ENCODE measurements at regions not wholly inside any gene's neighbourhood (a gene's known extent, or its start where the extent isn't known, plus 50 kb on each side); places are given as distances from the start of the nearest gene placed in this dataset.

GRCh38 chr9:12464400-12464799 is 228.8 kb upstream of the TYRP1 start:
- TF ChIP-seq CTCF (IDR thresholded peaks at IDR 0.05; ENCODE audit: insufficient read depth, low read depth, low read length) = no peak
- DNase-seq (ENCODE audit: low read depth) = no peak
- ChIA-PET POLR2A (no interaction called here), CTCF (no interaction called here)
- H3K4me3 ChIP-seq (ENCODE audit: low read depth, low read length) = no peak overlapping the region
- no peaks in the 10 kb centered on the region for H3K36me3 ChIP-seq (ENCODE audit: control insufficient read depth, insufficient read depth, low read length)
- no peaks in the 10 kb centered on the region for H3K27me3 ChIP-seq (ENCODE audit: control insufficient read depth, insufficient read depth, low read length)

DNA sequence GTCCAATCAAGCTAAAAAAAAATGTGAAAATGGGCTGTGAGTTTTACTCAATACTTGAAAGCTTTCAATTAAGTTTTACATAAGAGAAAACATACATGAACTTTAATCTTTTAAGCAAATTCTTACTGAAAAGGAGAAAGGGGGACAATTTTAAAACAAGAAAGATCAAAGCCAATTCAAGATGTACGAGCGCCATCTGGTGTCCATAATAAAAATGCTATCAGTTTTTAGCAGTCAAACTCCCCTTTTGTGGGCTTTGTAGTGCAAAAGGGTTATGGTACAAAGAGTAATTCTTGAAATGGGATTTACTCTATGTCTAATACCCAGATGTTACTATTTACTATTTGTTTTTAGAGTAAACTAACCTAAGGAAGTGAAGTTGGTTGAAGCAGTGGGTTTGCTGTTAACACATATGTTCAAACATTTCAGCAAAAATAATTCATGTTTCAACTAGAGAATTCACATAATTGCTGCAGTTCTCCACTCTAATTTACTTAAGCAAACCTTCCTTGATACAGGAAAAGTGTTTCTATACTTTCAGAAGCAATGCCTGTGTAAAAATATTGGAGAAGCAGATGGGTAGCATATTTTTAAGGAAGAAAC is 228.2 kb upstream of the TYRP1 start:
- no peak for DNase-seq (ENCODE audit: low read depth)
- Histone ChIP-seq H3K27me3 (ENCODE audit: control insufficient read depth, insufficient read depth, low read length) (no peaks in the 10 kb centered on the region), H3K4me3 (ENCODE audit: low read depth, low read length) (no peak overlapping the region), H3K36me3 (ENCODE audit: control insufficient read depth, insufficient read depth, low read length) (no peaks in the 10 kb centered on the region)
- peak; percentile 59 for TF ChIP-seq CTCF (IDR thresholded peaks at IDR 0.05; ENCODE audit: insufficient read depth, low read depth, low read length)
- CTCF ChIA-PET = interaction anchor here (0.6 to 1.6 kb wide), 2 partner anchors 10 to 1899 kb away, joined by 3 to 4 read pairs; no protein-coding TSS in a partner anchor
- POLR2A ChIA-PET = no interaction called here

GRCh38 chr9:12469084-12469483 is 224.1 kb upstream of the TYRP1 start:
- DNase-seq (ENCODE audit: low read depth) = no peak
- H3K27me3 ChIP-seq (ENCODE audit: control insufficient read depth, insufficient read depth, low read length) = no peaks in the 10 kb centered on the region
- no peak for TF ChIP-seq CTCF (IDR thresholded peaks at IDR 0.05; ENCODE audit: insufficient read depth, low read depth, low read length)
- ChIA-PET CTCF (no interaction called here), POLR2A (no interaction called here)
- no peaks in the 10 kb centered on the region for H3K36me3 ChIP-seq (ENCODE audit: control insufficient read depth, insufficient read depth, low read length)
- no peak overlapping the region for H3K4me3 ChIP-seq (ENCODE audit: low read depth, low read length)

DNA sequence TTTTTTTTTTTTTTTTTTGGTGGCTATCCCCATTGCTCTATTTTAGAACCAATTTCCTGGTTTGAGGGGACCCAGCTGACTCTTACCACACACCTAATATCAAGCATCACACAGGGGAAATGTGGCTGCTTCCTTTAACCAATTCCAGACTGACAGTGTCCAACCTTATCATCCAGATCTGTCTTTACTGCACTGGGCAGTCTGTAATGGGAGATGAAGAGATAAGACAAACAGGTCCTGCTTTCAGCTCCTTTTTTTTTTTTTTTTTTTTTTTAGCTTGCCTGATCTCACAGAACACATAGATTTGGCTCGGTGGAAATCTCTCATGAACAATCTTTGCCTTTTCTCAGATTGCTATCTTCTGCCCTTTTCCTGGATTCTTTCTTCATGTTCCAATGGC is 198.8 kb upstream of the TYRP1 start:
- H3K27me3 ChIP-seq (ENCODE audit: control insufficient read depth, insufficient read depth, low read length) = no peaks in the 10 kb centered on the region
- no peak for TF ChIP-seq CTCF (IDR thresholded peaks at IDR 0.05; ENCODE audit: insufficient read depth, low read depth, low read length)
- H3K4me3 ChIP-seq (ENCODE audit: low read depth, low read length) = no peak overlapping the region
- H3K36me3 ChIP-seq (ENCODE audit: control insufficient read depth, insufficient read depth, low read length) = no peaks in the 10 kb centered on the region
- DNase-seq (ENCODE audit: low read depth) = no peak
- POLR2A ChIA-PET = no interaction called here
- CTCF ChIA-PET = no interaction called here

- H3K4me3 ChIP-seq (ENCODE audit: low read depth, low read length) = no peak overlapping the region
- H3K36me3 ChIP-seq (ENCODE audit: control insufficient read depth, insufficient read depth, low read length) = no peaks in the 10 kb centered on the region
- no peak for TF ChIP-seq CTCF (IDR thresholded peaks at IDR 0.05; ENCODE audit: insufficient read depth, low read depth, low read length)
- ChIA-PET CTCF (interaction anchor here (0.6 kb wide), 1 partner anchor 8 kb away, joined by 3 read pairs; no protein-coding TSS in a partner anchor), POLR2A (no interaction called here)
- H3K27me3 ChIP-seq (ENCODE audit: control insufficient read depth, insufficient read depth, low read length) = no peaks in the 10 kb centered on the region
- DNase-seq (ENCODE audit: low read depth) = no peak
Measured at GRCh38 chr9:12497790-12498189, 195.4 kb upstream of the TYRP1 start.
